OCI-LY3 (cell line): ENCODE measurements at regions not wholly inside any gene's neighbourhood (a gene's known extent, or its start where the extent isn't known, plus 50 kb on each side); places are given as distances from the start of the nearest gene placed in this dataset.

Experiments
- CTCF ChIP-seq: fragments of 200-600, 300-600 bp; sonication (generic); IDR thresholded peaks from 2 replicates; pipeline ENCODE4 v1.5.1; 2014; ENCODE audit warnings: antibody characterized with exemption, low read length, low read depth
- EZH2phosphoT487 ChIP-seq: fragments of 200-600 bp; shearing (Covaris generic); IDR thresholded peaks from 2 replicates; pipeline ENCODE4 v1.6.1; 2018; ENCODE audit warnings: antibody characterized with exemption, mixed run types, low read depth

DNA sequence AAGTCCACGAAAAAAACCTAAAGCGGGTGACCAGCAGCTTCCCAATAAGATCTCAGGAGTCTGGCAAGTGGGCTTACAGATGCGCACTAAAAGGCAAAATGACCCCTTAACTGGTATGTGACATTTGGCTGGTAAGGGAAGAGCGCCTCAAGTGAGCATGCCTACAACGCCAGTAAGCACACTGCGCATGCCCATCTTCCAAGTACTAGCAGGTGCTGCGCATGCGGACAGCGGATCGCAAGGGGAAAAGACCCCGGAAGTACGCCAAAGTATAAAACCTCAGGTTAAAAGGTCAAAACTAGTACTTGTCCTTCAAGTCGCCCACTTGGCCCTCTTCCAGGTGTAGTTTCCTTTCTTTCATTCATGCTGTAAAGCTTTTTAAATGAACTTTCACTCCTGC lies 518.5 kb upstream of the MDGA2 start:
- TF ChIP-seq CTCF (no peak), EZH2phosphoT487 (no peak)
